ENCODE measurements at regions not wholly inside any gene's neighbourhood (a gene's known extent, or its start where the extent isn't known, plus 50 kb on each side); places are given as distances from the start of the nearest gene placed in this dataset.

GRCh38 chr4:112083587-112084347, 61.5 kb upstream of the FAM241A start (continued):
- TF ChIP-seq REST (IDR thresholded peaks at IDR 0.05; ENCODE audit: low read depth, low read length) (no peak), MTA2 (IDR thresholded peaks at IDR 0.05; ENCODE audit: low read depth) (no peak), CBFB (IDR thresholded peaks at IDR 0.05; ENCODE audit: low read depth) (no peak), SRF (IDR thresholded peaks at IDR 0.05; ENCODE audit: low read depth in 2 of 2, low read length in 2 of 2) (no peak), BCL11A (IDR thresholded peaks at IDR 0.05; ENCODE audit: low read depth, low read length) (no peak), RAD21 (IDR thresholded peaks at IDR 0.05; ENCODE audit: insufficient read depth, low read depth, low read length) (no peak), RUNX3 (IDR thresholded peaks at IDR 0.05; ENCODE audit: low read length) (no peak)
